ENCODE measurements at regions not wholly inside any gene's neighbourhood (a gene's known extent, or its start where the extent isn't known, plus 50 kb on each side); places are given as distances from the start of the nearest gene placed in this dataset.

GRCh38 chr3:110526777-110527727 lies 544.6 kb upstream of the NECTIN3 start:
- no peaks in the 10 kb centered on the region for H3K36me3 Mint-ChIP-seq (ENCODE audit: low read depth)
- no peak overlapping the region for H3K4me3 Mint-ChIP-seq
- DNase-seq (no peak), ATAC-seq (no peak)
- H3K27me3 Mint-ChIP-seq, result no peaks in the 10 kb centered on the region
- H3K9me3 Mint-ChIP-seq, result no peaks in the 10 kb centered on the region
- H3K27ac Mint-ChIP-seq, result no peak overlapping the region
- no peaks in the 10 kb centered on the region for H3K4me1 Mint-ChIP-seq

GRCh38 chr3:110528305-110529121 lies 543.1 kb upstream of the NECTIN3 start:
- H3K27ac Mint-ChIP-seq, result no peak overlapping the region
- DNase-seq (no peak), ATAC-seq (no peak)
- H3K4me1 Mint-ChIP-seq, result no peaks in the 10 kb centered on the region
- H3K4me3 Mint-ChIP-seq, result no peak overlapping the region
- H3K27me3 Mint-ChIP-seq, result no peaks in the 10 kb centered on the region
- H3K36me3 Mint-ChIP-seq (ENCODE audit: low read depth), result no peaks in the 10 kb centered on the region
- no peaks in the 10 kb centered on the region for H3K9me3 Mint-ChIP-seq

- DNase-seq, result no peak
- no peak for ATAC-seq
- H3K4me1 Mint-ChIP-seq, result no peaks in the 10 kb centered on the region
- H3K27ac Mint-ChIP-seq, result no peak overlapping the region
- H3K4me3 Mint-ChIP-seq, result no peak overlapping the region
- no peaks in the 10 kb centered on the region for H3K9me3 Mint-ChIP-seq
- H3K36me3 Mint-ChIP-seq (ENCODE audit: low read depth), result no peaks in the 10 kb centered on the region
- H3K27me3 Mint-ChIP-seq, result no peaks in the 10 kb centered on the region
These were observed 540.7 kb upstream of the NECTIN3 start for GRCh38 chr3:110530902-110531301.

GRCh38 chr3:110533089-110533488 lies 538.5 kb upstream of the NECTIN3 start:
- ATAC-seq (no peak), DNase-seq (no peak)
- Mint-ChIP-seq H3K4me3 (no peak overlapping the region), H3K27me3 (no peaks in the 10 kb centered on the region), H3K9me3 (no peaks in the 10 kb centered on the region), H3K36me3 (ENCODE audit: low read depth) (no peaks in the 10 kb centered on the region), H3K27ac (no peak overlapping the region), H3K4me1 (no peaks in the 10 kb centered on the region)

GRCh38 chr3:110542552-110543150 lies 529.0 kb upstream of the NECTIN3 start:
- no peak overlapping the region for H3K27ac Mint-ChIP-seq

GRCh38 chr3:110544730-110545129 lies 526.9 kb upstream of the NECTIN3 start:
- Mint-ChIP-seq H3K27me3 (no peaks in the 10 kb centered on the region), H3K4me3 (no peak overlapping the region)

More at GRCh38 chr3:110542552-110543150, 529.0 kb upstream of the NECTIN3 start:
- DNase-seq (no peak), ATAC-seq (no peak)
- H3K27me3 Mint-ChIP-seq, result no peaks in the 10 kb centered on the region
- H3K9me3 Mint-ChIP-seq, result no peaks in the 10 kb centered on the region
- H3K4me3 Mint-ChIP-seq, result no peak overlapping the region
- no peaks in the 10 kb centered on the region for H3K4me1 Mint-ChIP-seq
- no peaks in the 10 kb centered on the region for H3K36me3 Mint-ChIP-seq (ENCODE audit: low read depth)

GRCh38 chr3:110550511-110550910 lies 521.1 kb upstream of the NECTIN3 start:
- Mint-ChIP-seq H3K9me3 (no peaks in the 10 kb centered on the region), H3K4me1 (no peaks in the 10 kb centered on the region), H3K36me3 (ENCODE audit: low read depth) (no peaks in the 10 kb centered on the region), H3K27ac (no peak overlapping the region), H3K4me3 (no peak overlapping the region), H3K27me3 (no peaks in the 10 kb centered on the region)
- ATAC-seq (no peak), DNase-seq (no peak)

More at GRCh38 chr3:110544730-110545129, 526.9 kb upstream of the NECTIN3 start:
- no peaks in the 10 kb centered on the region for H3K9me3 Mint-ChIP-seq
- no peak for DNase-seq
- no peaks in the 10 kb centered on the region for H3K36me3 Mint-ChIP-seq (ENCODE audit: low read depth)
- ATAC-seq, result no peak
- no peak overlapping the region for H3K27ac Mint-ChIP-seq
- no peaks in the 10 kb centered on the region for H3K4me1 Mint-ChIP-seq

- H3K9me3 Mint-ChIP-seq, result peaks cover 14% of the 10 kb centered on the region
- no peak for ATAC-seq
- H3K4me3 Mint-ChIP-seq, result no peak overlapping the region
- H3K27ac Mint-ChIP-seq, result no peak overlapping the region
- no peaks in the 10 kb centered on the region for H3K36me3 Mint-ChIP-seq (ENCODE audit: low read depth)
- peaks cover 8% of the 10 kb centered on the region for H3K27me3 Mint-ChIP-seq
- DNase-seq, result no peak
- no peaks in the 10 kb centered on the region for H3K4me1 Mint-ChIP-seq
These were observed 509.0 kb upstream of the NECTIN3 start for GRCh38 chr3:110562621-110563020.

GRCh38 chr3:110564674-110565073 lies 506.9 kb upstream of the NECTIN3 start:
- Mint-ChIP-seq H3K4me3 (no peak overlapping the region), H3K27ac (no peak overlapping the region), H3K4me1 (no peaks in the 10 kb centered on the region), H3K27me3 (peaks cover 6% of the 10 kb centered on the region), H3K36me3 (ENCODE audit: low read depth) (no peaks in the 10 kb centered on the region), H3K9me3 (peaks cover 9% of the 10 kb centered on the region)
- DNase-seq, result no peak
- ATAC-seq, result no peak

GRCh38 chr3:110567029-110567428 lies 504.6 kb upstream of the NECTIN3 start:
- H3K4me1 Mint-ChIP-seq, result no peaks in the 10 kb centered on the region
- H3K27ac Mint-ChIP-seq, result no peak overlapping the region
- H3K4me3 Mint-ChIP-seq, result no peak overlapping the region
- ATAC-seq (no peak), DNase-seq (no peak)
- no peaks in the 10 kb centered on the region for H3K27me3 Mint-ChIP-seq
- H3K9me3 Mint-ChIP-seq, result no peaks in the 10 kb centered on the region
- no peaks in the 10 kb centered on the region for H3K36me3 Mint-ChIP-seq (ENCODE audit: low read depth)

- Mint-ChIP-seq H3K27me3 (no peaks in the 10 kb centered on the region), H3K4me3 (no peak overlapping the region), H3K9me3 (peaks cover under 1% of the 10 kb centered on the region), H3K36me3 (ENCODE audit: low read depth) (no peaks in the 10 kb centered on the region), H3K27ac (no peak overlapping the region), H3K4me1 (no peaks in the 10 kb centered on the region)
- DNase-seq (no peak), ATAC-seq (peak; percentile 10)
These were observed 503.4 kb upstream of the NECTIN3 start for GRCh38 chr3:110568246-110568645.

GRCh38 chr3:110569073-110569472 lies 502.5 kb upstream of the NECTIN3 start:
- Mint-ChIP-seq H3K27ac (no peak overlapping the region), H3K36me3 (ENCODE audit: low read depth) (no peaks in the 10 kb centered on the region), H3K4me3 (no peak overlapping the region), H3K27me3 (no peaks in the 10 kb centered on the region), H3K4me1 (no peaks in the 10 kb centered on the region), H3K9me3 (peaks cover 5% of the 10 kb centered on the region)
- ATAC-seq (no peak), DNase-seq (no peak)

GRCh38 chr3:110575702-110576101 lies 495.9 kb upstream of the NECTIN3 start:
- Mint-ChIP-seq H3K27me3 (no peaks in the 10 kb centered on the region), H3K4me3 (no peak overlapping the region), H3K9me3 (peaks cover 5% of the 10 kb centered on the region), H3K4me1 (no peaks in the 10 kb centered on the region), H3K36me3 (ENCODE audit: low read depth) (no peaks in the 10 kb centered on the region), H3K27ac (no peak overlapping the region)
- DNase-seq (no peak), ATAC-seq (no peak)

GRCh38 chr3:110576960-110577359 lies 494.7 kb upstream of the NECTIN3 start:
- H3K4me1 Mint-ChIP-seq, result no peaks in the 10 kb centered on the region
- H3K27me3 Mint-ChIP-seq, result no peaks in the 10 kb centered on the region
- no peak for ATAC-seq

More at GRCh38 chr3:110576960-110577359, 494.7 kb upstream of the NECTIN3 start:
- Mint-ChIP-seq H3K36me3 (ENCODE audit: low read depth) (no peaks in the 10 kb centered on the region), H3K9me3 (peaks cover 5% of the 10 kb centered on the region), H3K27ac (no peak overlapping the region), H3K4me3 (no peak overlapping the region)
- DNase-seq, result no peak

Data from activated naive CD8-positive, alpha-beta T cell treated with anti-CD3 and anti-CD28 coated beads, Interleukin-2, amount 50 U/mL, for 24 hours (primary cell).